Left ventricle myocardium inferior (tissue), 1 donor: ENCODE measurements at regions not wholly inside any gene's neighbourhood (a gene's known extent, or its start where the extent isn't known, plus 50 kb on each side); places are given as distances from the start of the nearest gene placed in this dataset.

ENCODE experiments used
- DNase-seq: peaks from one replicate; pipeline ENCODE4 v3.0.0-alpha.2; 2020
- H3K27ac ChIP-seq: fragments of 200-600 bp; replicated peaks from 2 replicates; pipeline ENCODE4 v1.8.0; 2021
- H3K27me3 ChIP-seq: fragments of 200-600 bp; 2 replicates; pipeline ENCODE4 v1.8.0; 2021; ENCODE audit warnings: low read depth
- H3K36me3 ChIP-seq: fragments of 200-600 bp; 2 replicates; pipeline ENCODE4 v1.8.0; 2021
- H3K4me1 ChIP-seq: fragments of 200-600 bp; 2 replicates; pipeline ENCODE4 v1.8.0; 2021
- H3K4me3 ChIP-seq: fragments of 200-600 bp; 2 replicates; pipeline ENCODE4 v1.8.0; 2021; ENCODE audit warnings: mild to moderate bottlenecking, moderate library complexity
- H3K9me3 ChIP-seq: fragments of 200-600 bp; replicated peaks from 2 replicates; pipeline ENCODE4 v1.8.0; 2021
- CTCF ChIP-seq: fragments of 200-600 bp; IDR thresholded peaks from 2 replicates; pipeline ENCODE4 v1.8.0; 2021; ENCODE audit warnings: antibody characterized with exemption, mild to moderate bottlenecking, borderline replicate concordance
- intact Hi-C: fragments of 100-400 bp; cut with micrococcal nuclease; formaldehyde crosslinking; loops from one replicate; pipeline ENCODE4 v1.11.0; 2022
- donor health status: DM: no; HTN: yes; CAD: no; lungs with severe emphysema.

DNA sequence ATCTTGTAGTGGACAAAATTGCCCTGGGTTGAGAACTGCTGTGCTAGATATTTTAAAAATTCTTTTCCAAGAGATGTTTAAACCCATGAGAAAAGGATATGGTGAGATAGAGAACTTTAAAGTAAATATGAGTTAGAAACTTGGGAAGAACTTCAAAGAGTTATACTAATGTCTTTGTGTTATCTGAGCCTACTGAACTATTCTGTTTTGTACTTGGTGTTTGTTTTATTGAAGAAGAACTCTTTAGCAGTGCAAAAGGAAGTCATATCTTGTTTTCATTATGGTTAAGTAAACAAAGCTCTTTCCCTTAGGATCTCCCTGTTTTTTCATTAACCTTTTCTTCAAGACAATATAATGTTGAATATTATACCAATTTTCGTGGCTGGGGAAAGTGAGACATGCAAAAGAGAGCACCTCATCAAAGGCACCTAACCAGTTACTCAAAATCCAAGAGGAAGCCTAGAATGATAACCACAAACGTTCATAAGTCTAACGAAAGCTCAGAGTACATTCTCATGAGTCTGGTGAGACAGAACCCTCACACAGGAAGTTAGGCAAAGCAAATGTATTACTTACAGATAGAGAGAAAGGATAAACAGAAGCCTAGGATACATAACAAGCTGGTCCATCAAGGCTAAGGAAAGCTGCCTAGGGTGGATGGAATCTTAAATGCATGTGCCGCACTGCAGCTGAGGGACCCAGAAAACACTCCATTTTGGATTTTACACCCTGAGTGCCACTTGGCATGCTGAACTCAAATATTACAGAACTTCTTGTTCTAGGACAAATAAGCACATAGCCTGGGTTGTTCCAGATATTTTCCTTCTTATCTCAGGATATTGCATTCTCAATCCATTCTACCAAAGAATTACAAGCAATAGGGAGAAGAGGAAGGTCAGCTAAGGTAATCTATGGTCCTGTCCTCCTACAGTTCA, 112.5 kb upstream of the ANO3 start:
- H3K27me3 ChIP-seq: no peaks in the 10 kb centered on the region
- no peak overlapping the region for H3K4me3 ChIP-seq
- DNase-seq: no peak
- no peaks in the 10 kb centered on the region for H3K36me3 ChIP-seq
- no peak for TF ChIP-seq CTCF
- H3K27ac ChIP-seq: peak overlapping the region; percentile 53
- H3K4me1 ChIP-seq: no peaks in the 10 kb centered on the region
- intact Hi-C loops: no loop called here
- no peaks in the 10 kb centered on the region for H3K9me3 ChIP-seq

DNA sequence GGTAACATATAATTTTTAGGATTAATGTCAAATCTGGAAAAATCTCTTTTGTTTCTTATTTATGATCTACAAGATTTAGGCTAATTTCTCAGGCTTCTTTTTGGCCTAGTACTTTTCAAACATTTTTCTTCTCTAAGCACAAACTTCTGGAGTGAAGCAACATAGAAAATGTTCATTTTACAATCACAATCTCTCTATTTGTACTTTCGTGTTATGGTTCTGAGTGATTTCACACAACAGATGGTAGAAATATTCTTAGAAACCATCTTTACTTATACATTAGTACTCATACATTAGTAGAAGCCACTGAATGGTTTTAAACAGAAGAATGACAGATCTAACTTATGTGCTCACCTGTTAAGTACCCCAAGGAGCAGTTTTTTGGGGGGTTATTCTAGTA, 106.3 kb upstream of the ANO3 start:
- Histone ChIP-seq H3K27me3 (no peaks in the 10 kb centered on the region), H3K4me3 (no peak overlapping the region), H3K4me1 (no peaks in the 10 kb centered on the region), H3K9me3 (no peaks in the 10 kb centered on the region), H3K36me3 (no peaks in the 10 kb centered on the region), H3K27ac (no peak overlapping the region)
- TF ChIP-seq CTCF: no peak
- no peak for DNase-seq
- intact Hi-C loops: loop anchor here (5.0 kb wide), 1 partner anchor 243 kb away; no protein-coding TSS in a partner anchor

DNA sequence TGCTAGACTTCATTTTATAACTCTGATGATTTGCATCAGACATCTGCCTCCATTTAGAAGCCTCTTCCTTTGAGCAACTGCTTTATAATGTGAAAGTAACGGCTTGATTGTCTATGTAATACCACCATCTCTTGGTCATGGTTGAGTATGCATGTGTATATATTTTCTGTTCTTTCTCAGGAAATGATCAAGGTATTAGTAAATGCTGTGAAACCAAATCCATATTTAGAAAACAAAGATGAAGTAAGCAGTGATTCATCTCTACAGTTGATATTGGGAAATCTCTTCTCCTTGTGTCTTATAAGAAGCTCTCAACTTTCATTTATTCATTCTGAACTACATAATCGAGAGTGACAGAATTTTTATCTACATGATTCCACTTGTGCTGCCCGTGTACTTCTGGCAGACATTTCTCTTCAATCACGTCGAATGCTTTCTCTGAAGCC, 104.6 kb upstream of the ANO3 start:
- intact Hi-C loops: loop anchor here (5.0 kb wide), 1 partner anchor 245 kb away; no protein-coding TSS in a partner anchor
- Histone ChIP-seq H3K27me3 (no peaks in the 10 kb centered on the region), H3K27ac (no peak overlapping the region), H3K9me3 (no peaks in the 10 kb centered on the region), H3K36me3 (no peaks in the 10 kb centered on the region), H3K4me3 (no peak overlapping the region), H3K4me1 (no peaks in the 10 kb centered on the region)
- TF ChIP-seq CTCF: peak; percentile 58
- DNase-seq: no peak

GRCh38 chr11:26227883-26228502, 103.9 kb upstream of the ANO3 start:
- H3K36me3 ChIP-seq: no peaks in the 10 kb centered on the region
- H3K27ac ChIP-seq: no peak overlapping the region
- DNase-seq: no peak
- H3K27me3 ChIP-seq: no peaks in the 10 kb centered on the region
- no peak for TF ChIP-seq CTCF
- H3K9me3 ChIP-seq: no peaks in the 10 kb centered on the region
- intact Hi-C loops: loop anchor here (5.0 kb wide), 1 partner anchor 246 kb away; no protein-coding TSS in a partner anchor
- H3K4me1 ChIP-seq: no peaks in the 10 kb centered on the region
- H3K4me3 ChIP-seq: no peak overlapping the region

DNA sequence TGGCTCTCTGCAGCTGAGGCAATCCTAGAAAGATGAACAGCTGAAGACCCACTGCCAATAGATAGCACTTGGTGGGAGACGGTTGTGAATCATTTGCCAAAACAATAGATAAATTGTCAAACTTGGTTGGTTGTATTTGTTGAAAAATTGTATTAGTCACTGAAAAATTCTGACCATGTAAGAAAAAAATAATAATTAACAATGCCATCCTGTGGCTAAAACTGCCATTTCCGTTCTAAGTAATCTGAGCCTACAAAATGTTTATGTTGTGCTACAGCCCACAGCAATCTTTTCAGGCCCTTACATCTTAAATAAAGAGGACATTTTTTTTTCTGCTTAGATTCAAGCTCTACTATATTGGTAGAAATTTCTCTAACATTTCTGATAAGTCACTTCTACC, 103.2 kb upstream of the ANO3 start:
- Histone ChIP-seq H3K4me3 (no peak overlapping the region), H3K36me3 (no peaks in the 10 kb centered on the region), H3K27me3 (no peaks in the 10 kb centered on the region), H3K9me3 (no peaks in the 10 kb centered on the region), H3K27ac (no peak overlapping the region), H3K4me1 (no peaks in the 10 kb centered on the region)
- no peak for DNase-seq
- intact Hi-C loops: loop anchor here (5.0 kb wide), 1 partner anchor 246 kb away; no protein-coding TSS in a partner anchor
- TF ChIP-seq CTCF: no peak
